Spleen (tissue), 7 donors: ENCODE measurements at regions not wholly inside any gene's neighbourhood (a gene's known extent, or its start where the extent isn't known, plus 50 kb on each side); places are given as distances from the start of the nearest gene placed in this dataset.

Source experiments
- CTCF ChIP-seq, 11 experiments: fragments of 200-600 bp in 7 of 11; fragments of 450-650 bp in 4 of 11; sonication (generic) in 4 of 11; IDR thresholded peaks in 8 of 11; conservative IDR thresholded peaks in 3 of 11; 1 replicate in 7 of 11; 2 replicates in 4 of 11; pipeline versions ENCODE4 v1.4.0 to v1.8.0; 2016 to 2021; ENCODE audit warnings: antibody characterized with exemption in 11 of 11, inconsistent platforms in 4 of 11, mild to moderate bottlenecking in 1 of 11
- POLR2A ChIP-seq, 3 donors: fragments of 450-650 bp; IDR thresholded peaks; one replicate each; pipeline ENCODE4 v1.5.1; 2017; ENCODE audit warnings: antibody characterized with exemption in 3 of 3, mild to moderate bottlenecking in 1 of 3
- POLR2AphosphoS5 ChIP-seq, 3 donors: sonication (generic); formaldehyde crosslinking; IDR thresholded peaks; one replicate each; pipeline ENCODE4 v1.5.1; 2017; ENCODE audit warnings: antibody characterized with exemption in 3 of 3
- donor health status: DM: no; HTN: no; CAD: no; lungs with moderate emphysema.
- donor health status: DM: no; HTN: no; CAD: no.
- donor health status: DM: no; HTN: no; CAD: no.

- TF ChIP-seq POLR2A (IDR thresholded peaks at IDR 0.05), result no peak
- no peak for TF ChIP-seq CTCF (IDR thresholded peaks at IDR 0.05 in 8 of 11, conservative IDR thresholded peaks at IDR 0.05 in 3 of 11)
- no peak for TF ChIP-seq POLR2AphosphoS5 (IDR thresholded peaks at IDR 0.05)
Measured at GRCh38 chr2:204226305-204226880, 289.8 kb downstream of the ICOS start.
